ENCODE measurements at regions not wholly inside any gene's neighbourhood (a gene's known extent, or its start where the extent isn't known, plus 50 kb on each side); places are given as distances from the start of the nearest gene placed in this dataset.
"Not testable (repeated sequence)": the region's sequence is repeated elsewhere in the genome, so short reads cannot be mapped to it uniquely, and the experiment has no call there.

- no peak for DNase-seq
These were observed 1016.1 kb downstream of the CDY1 start for GRCh38 chrY:26638063-26638462.

GRCh38 chrY:26645856-26646255 is 1023.9 kb downstream of the CDY1 start:
- not testable (repeated sequence) for DNase-seq

- not testable (repeated sequence) for DNase-seq
These were observed 1026.3 kb downstream of the CDY1 start for GRCh38 chrY:26648240-26648639.

- DNase-seq = not testable (repeated sequence)
These were observed 1042.3 kb downstream of the CDY1 start for GRCh38 chrY:26664245-26664644.

GRCh38 chrY:26666691-26667090 is 1044.8 kb downstream of the CDY1 start:
- DNase-seq = not testable (repeated sequence)

GRCh38 chrY:26669243-26669642 is 1047.3 kb downstream of the CDY1 start:
- DNase-seq = not testable (repeated sequence)

- DNase-seq = peak in 3 of 5 experiments; percentile 13 to 14 (median 14)
These were observed 1048.5 kb downstream of the CDY1 start for GRCh38 chrY:26670360-26670871.

- DNase-seq = peak in 4 of 5 experiments; percentile 15 to 28 (median 22)
These were observed 1049.3 kb downstream of the CDY1 start for GRCh38 chrY:26670881-26671879.

Data from T-helper 2 cell (primary cell).